ENCODE measurements at regions not wholly inside any gene's neighbourhood (a gene's known extent, or its start where the extent isn't known, plus 50 kb on each side); places are given as distances from the start of the nearest gene placed in this dataset.

- Histone ChIP-seq H3K27me3 (ENCODE audit: low read length) (no peaks in the 10 kb centered on the region), H3K9me2 (replicated peaks; ENCODE audit: insufficient read depth, low read length) (no peaks in the 10 kb centered on the region), H3K9ac (ENCODE audit: low read length) (no peak overlapping the region), H3F3A (ENCODE audit: insufficient read depth) (no peaks in the 10 kb centered on the region), H3K4me2 (ENCODE audit: low read depth, low read length, poor library complexity, severe bottlenecking) (no peak overlapping the region), H3K4me3 (ENCODE audit: insufficient read depth, low read length, poor library complexity, severe bottlenecking) (no peak overlapping the region), H2AFZ (ENCODE audit: low read depth, low read length, severe bottlenecking) (peak overlapping the region; percentile 68), H3K79me2 (ENCODE audit: insufficient read depth, low read length) (no peaks in the 10 kb centered on the region), H3K27ac (ENCODE audit: low read depth, low read length) (no peak overlapping the region), H3K9me3 (ENCODE audit: insufficient read depth, low read length) (0 out of 2 replicates have a peak, but pooled peaks cover 9% of the 10 kb centered on the region), H4K20me1 (ENCODE audit: low read depth, low read length) (no peaks in the 10 kb centered on the region), H3K36me3 (ENCODE audit: low read length) (no peaks in the 10 kb centered on the region)
- TF ChIP-seq, protein P1, sequence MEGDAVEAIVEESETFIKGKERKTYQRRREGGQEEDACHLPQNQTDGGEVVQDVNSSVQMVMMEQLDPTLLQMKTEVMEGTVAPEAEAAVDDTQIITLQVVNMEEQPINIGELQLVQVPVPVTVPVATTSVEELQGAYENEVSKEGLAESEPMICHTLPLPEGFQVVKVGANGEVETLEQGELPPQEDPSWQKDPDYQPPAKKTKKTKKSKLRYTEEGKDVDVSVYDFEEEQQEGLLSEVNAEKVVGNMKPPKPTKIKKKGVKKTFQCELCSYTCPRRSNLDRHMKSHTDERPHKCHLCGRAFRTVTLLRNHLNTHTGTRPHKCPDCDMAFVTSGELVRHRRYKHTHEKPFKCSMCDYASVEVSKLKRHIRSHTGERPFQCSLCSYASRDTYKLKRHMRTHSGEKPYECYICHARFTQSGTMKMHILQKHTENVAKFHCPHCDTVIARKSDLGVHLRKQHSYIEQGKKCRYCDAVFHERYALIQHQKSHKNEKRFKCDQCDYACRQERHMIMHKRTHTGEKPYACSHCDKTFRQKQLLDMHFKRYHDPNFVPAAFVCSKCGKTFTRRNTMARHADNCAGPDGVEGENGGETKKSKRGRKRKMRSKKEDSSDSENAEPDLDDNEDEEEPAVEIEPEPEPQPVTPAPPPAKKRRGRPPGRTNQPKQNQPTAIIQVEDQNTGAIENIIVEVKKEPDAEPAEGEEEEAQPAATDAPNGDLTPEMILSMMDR (IDR thresholded peaks at IDR 0.05; ENCODE audit: insufficient read depth, low read length, poor library complexity, severe bottlenecking): no peak
- TF ChIP-seq EZH2phosphoT487 (conservative IDR thresholded peaks at IDR 0.05; ENCODE audit: low read length): no peak
These were observed 1111.5 kb upstream of the ATXN8OS start for GRCh38 chr13:68995972-68996667.

DNA sequence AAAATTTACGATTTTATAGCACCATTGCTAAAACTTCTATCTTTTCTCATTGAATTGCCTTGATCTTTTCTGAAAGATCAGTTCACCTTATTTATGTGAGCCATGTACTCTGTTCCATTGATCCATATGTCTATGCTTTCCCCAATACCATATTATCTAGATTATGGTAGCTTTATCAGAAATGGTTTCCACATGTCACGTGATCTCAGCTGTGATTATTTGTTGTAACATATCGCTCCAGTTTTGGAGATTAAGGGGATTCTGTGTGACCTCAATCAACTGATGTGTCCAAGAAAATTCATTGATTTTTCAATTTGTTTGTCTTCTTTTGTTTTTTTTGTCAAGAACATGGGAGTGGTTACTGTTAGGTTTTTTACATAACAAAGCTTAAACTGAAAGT, 1114.5 kb upstream of the ATXN8OS start:
- H4K20me1 ChIP-seq (ENCODE audit: low read depth, low read length): no peaks in the 10 kb centered on the region
- H3K9me3 ChIP-seq (ENCODE audit: insufficient read depth, low read length): 0 out of 2 replicates have a peak, but pooled peaks cover 3% of the 10 kb centered on the region
- H3F3A ChIP-seq (ENCODE audit: insufficient read depth): no peaks in the 10 kb centered on the region
- H3K9me2 ChIP-seq (replicated peaks; ENCODE audit: insufficient read depth, low read length): no peaks in the 10 kb centered on the region
- H3K9ac ChIP-seq (ENCODE audit: low read length): no peak overlapping the region
- no peak overlapping the region for H3K4me2 ChIP-seq (ENCODE audit: low read depth, low read length, poor library complexity, severe bottlenecking)
- H3K36me3 ChIP-seq (ENCODE audit: low read length): no peaks in the 10 kb centered on the region
- H3K79me2 ChIP-seq (ENCODE audit: insufficient read depth, low read length): no peaks in the 10 kb centered on the region
- H3K27ac ChIP-seq (ENCODE audit: low read depth, low read length): no peak overlapping the region
- no peak overlapping the region for H3K4me3 ChIP-seq (ENCODE audit: insufficient read depth, low read length, poor library complexity, severe bottlenecking)
- no peaks in the 10 kb centered on the region for H3K27me3 ChIP-seq (ENCODE audit: low read length)
- H2AFZ ChIP-seq (ENCODE audit: low read depth, low read length, severe bottlenecking): no peak overlapping the region
- TF ChIP-seq EZH2phosphoT487 (conservative IDR thresholded peaks at IDR 0.05; ENCODE audit: low read length): no peak
- TF ChIP-seq, protein P1 (IDR thresholded peaks at IDR 0.05; ENCODE audit: insufficient read depth, low read length, poor library complexity, severe bottlenecking): no peak

- no peak for TF ChIP-seq EZH2phosphoT487 (conservative IDR thresholded peaks at IDR 0.05; ENCODE audit: low read length)
- TF ChIP-seq, protein P1 (IDR thresholded peaks at IDR 0.05; ENCODE audit: insufficient read depth, low read length, poor library complexity, severe bottlenecking): no peak
- no peaks in the 10 kb centered on the region for H3K27me3 ChIP-seq (ENCODE audit: low read length)
- H2AFZ ChIP-seq (ENCODE audit: low read depth, low read length, severe bottlenecking): peak overlapping the region; percentile 34
- no peak overlapping the region for H3K4me3 ChIP-seq (ENCODE audit: insufficient read depth, low read length, poor library complexity, severe bottlenecking)
- no peak overlapping the region for H3K27ac ChIP-seq (ENCODE audit: low read depth, low read length)
- H3K9me2 ChIP-seq (replicated peaks; ENCODE audit: insufficient read depth, low read length): no peaks in the 10 kb centered on the region
- H3K9me3 ChIP-seq (ENCODE audit: insufficient read depth, low read length): peaks cover 5% of the 10 kb centered on the region; the same call in 1 of the 2 replicates
- H3K79me2 ChIP-seq (ENCODE audit: insufficient read depth, low read length): no peaks in the 10 kb centered on the region
- no peak overlapping the region for H3K4me2 ChIP-seq (ENCODE audit: low read depth, low read length, poor library complexity, severe bottlenecking)
- no peak overlapping the region for H3K9ac ChIP-seq (ENCODE audit: low read length)
- no peaks in the 10 kb centered on the region for H3K36me3 ChIP-seq (ENCODE audit: low read length)
- H3F3A ChIP-seq (ENCODE audit: insufficient read depth): no peaks in the 10 kb centered on the region
- no peaks in the 10 kb centered on the region for H4K20me1 ChIP-seq (ENCODE audit: low read depth, low read length)
These were observed 1119.5 kb upstream of the ATXN8OS start for GRCh38 chr13:68988176-68988575.
